GM12864 (cell line): ENCODE measurements at regions not wholly inside any gene's neighbourhood (a gene's known extent, or its start where the extent isn't known, plus 50 kb on each side); places are given as distances from the start of the nearest gene placed in this dataset.

Source experiments
- DNase-seq: peaks from one replicate; pipeline ENCODE4 v3.0.0-alpha.2; 2011; ENCODE audit warnings: low read depth
- H3K4me3 ChIP-seq: 2 replicates; pipeline ENCODE4 v1.5.1; 2011; ENCODE audit warnings: mild to moderate bottlenecking, low read depth, low read length, control low read depth
- CTCF ChIP-seq: IDR thresholded peaks from 2 replicates; pipeline ENCODE4 v1.5.1; 2011; ENCODE audit warnings: low read depth, mild to moderate bottlenecking, moderate library complexity, low read length, control low read depth, inconsistent platforms; ENCODE audit errors: missing control alignments

- no peak for DNase-seq
- H3K4me3 ChIP-seq, result no peak overlapping the region
These were observed 298.7 kb upstream of the GOLIM4 start for GRCh38 chr3:168394439-168394838.

GRCh38 chr3:168386301-168386700 lies 290.6 kb upstream of the GOLIM4 start:
- no peak for TF ChIP-seq CTCF
- DNase-seq, result no peak
- H3K4me3 ChIP-seq, result no peak overlapping the region

More at GRCh38 chr3:168394439-168394838, 298.7 kb upstream of the GOLIM4 start:
- no peak for TF ChIP-seq CTCF

GRCh38 chr3:168384990-168385389 lies 289.3 kb upstream of the GOLIM4 start:
- no peak overlapping the region for H3K4me3 ChIP-seq
- no peak for DNase-seq
- no peak for TF ChIP-seq CTCF

GRCh38 chr3:168383573-168383972 lies 287.8 kb upstream of the GOLIM4 start:
- TF ChIP-seq CTCF, result no peak
- no peak for DNase-seq
- no peak overlapping the region for H3K4me3 ChIP-seq

GRCh38 chr3:168371846-168372245 lies 276.1 kb upstream of the GOLIM4 start:
- no peak for DNase-seq
- no peak for TF ChIP-seq CTCF
- no peak overlapping the region for H3K4me3 ChIP-seq

- no peak for TF ChIP-seq CTCF
- no peak for DNase-seq
- no peak overlapping the region for H3K4me3 ChIP-seq
These were observed 269.2 kb upstream of the GOLIM4 start for GRCh38 chr3:168364967-168365366.

- H3K4me3 ChIP-seq, result no peak overlapping the region
- no peak for DNase-seq
- TF ChIP-seq CTCF, result no peak
These were observed 267.0 kb upstream of the GOLIM4 start for GRCh38 chr3:168362661-168363247.
